ENCODE measurements at regions not wholly inside any gene's neighbourhood (a gene's known extent, or its start where the extent isn't known, plus 50 kb on each side); places are given as distances from the start of the nearest gene placed in this dataset.
"Not testable (repeated sequence)": the region's sequence is repeated elsewhere in the genome, so short reads cannot be mapped to it uniquely, and the experiment has no call there.

GRCh38 chr12:40444174-40444573 is 219.4 kb downstream of the LRRK2 start (continued):
- no peak for TF ChIP-seq FOSL2 (IDR thresholded peaks at IDR 0.05; ENCODE audit: borderline replicate concordance, low read depth)

GRCh38 chr12:40446385-40446784 is 221.6 kb downstream of the LRRK2 start:
- Histone ChIP-seq H3K27ac (ENCODE audit: low read depth in 2 of 2, low read length in 1 of 2) (no peak overlapping the region), H4K20me1 (ENCODE audit: insufficient read depth) (no peaks in the 10 kb centered on the region), H3K27me3 (ENCODE audit: insufficient read depth) (no peaks in the 10 kb centered on the region), H3K9ac (no peak overlapping the region), H3K9me2 (no peaks in the 10 kb centered on the region), H3K4me2 (no peak overlapping the region), H3K4me3 (ENCODE audit: low read depth in 2 of 2, low read length in 1 of 2) (no peak overlapping the region), H3K4me1 (ENCODE audit: control insufficient read depth in 1 of 2, insufficient read depth in 2 of 2, low read depth in 1 of 2, low read length in 1 of 2) (no peaks in the 10 kb centered on the region; a peak in 2 of 4 replicates), H3F3A (replicated peaks; ENCODE audit: insufficient read depth) (no peaks in the 10 kb centered on the region), H3K9me3 (no peaks in the 10 kb centered on the region), H3K36me3 (replicated peaks in 1 of 2; ENCODE audit: control insufficient read depth in 1 of 2, insufficient read depth in 2 of 2, low read length in 1 of 2) (no peaks in the 10 kb centered on the region), H2AFZ (ENCODE audit: low read depth) (no peak overlapping the region), H3K79me2 (ENCODE audit: insufficient read depth) (no peaks in the 10 kb centered on the region)
- TF ChIP-seq CTCF (IDR thresholded peaks at IDR 0.05) (peak; percentile 55), FOSL2 (IDR thresholded peaks at IDR 0.05; ENCODE audit: borderline replicate concordance, low read depth) (no peak), RAD21 (IDR thresholded peaks at IDR 0.05; ENCODE audit: low read length) (peak; percentile 43), SMC3 (IDR thresholded peaks at IDR 0.05; ENCODE audit: low read depth, low read length) (0 out of 2 replicates have a peak, but pooled peaks have one; percentile 23)
- DNase-seq, result peak; percentile 24
- POLR2A ChIA-PET, result no interaction called here
- CTCF ChIA-PET, result interaction anchor here (0.6 to 2.2 kb wide), 9 partner anchors 9 to 216 kb away, joined by 3 to 7 read pairs (median 3); no protein-coding TSS in a partner anchor

- H3K4me2 ChIP-seq; H3K9me2 ChIP-seq; H3K9ac ChIP-seq; H3K9me3 ChIP-seq; CTCF ChIA-PET; H3K36me3 ChIP-seq (replicated peaks in 1 of 2; ENCODE audit: control insufficient read depth in 1 of 2, insufficient read depth in 2 of 2, low read length in 1 of 2); H3K79me2 ChIP-seq (ENCODE audit: insufficient read depth); H3K27ac ChIP-seq (ENCODE audit: low read depth in 2 of 2, low read length in 1 of 2); H2AFZ ChIP-seq (ENCODE audit: low read depth); H4K20me1 ChIP-seq (ENCODE audit: insufficient read depth); H3F3A ChIP-seq (replicated peaks; ENCODE audit: insufficient read depth); H3K27me3 ChIP-seq (ENCODE audit: insufficient read depth); DNase-seq; POLR2A ChIA-PET; H3K4me1 ChIP-seq (ENCODE audit: control insufficient read depth in 1 of 2, insufficient read depth in 2 of 2, low read depth in 1 of 2, low read length in 1 of 2); H3K4me3 ChIP-seq (ENCODE audit: low read depth in 2 of 2, low read length in 1 of 2): not testable (repeated sequence)
- 90% methylated on average over 1 of the region's 1 CpG for WGBS (ENCODE audit: low lambda C conversion rate)
Observed at GRCh38 chr12:40448523-40448922, 223.7 kb downstream of the LRRK2 start.

- no peaks in the 10 kb centered on the region for H3F3A ChIP-seq (replicated peaks; ENCODE audit: insufficient read depth)
- ChIA-PET POLR2A (no interaction called here), CTCF (interaction anchor here (0.7 kb wide), 1 partner anchor 12 kb away, joined by 3 read pairs; no protein-coding TSS in a partner anchor)
- no peak for DNase-seq
- no peaks in the 10 kb centered on the region for H3K9me3 ChIP-seq
- H3K9ac ChIP-seq, result no peak overlapping the region
- H4K20me1 ChIP-seq (ENCODE audit: insufficient read depth), result no peaks in the 10 kb centered on the region
- no peaks in the 10 kb centered on the region for H3K9me2 ChIP-seq
- no peak overlapping the region for H3K4me2 ChIP-seq
- WGBS (ENCODE audit: low lambda C conversion rate), result 50% methylated on average over 1 of the region's 1 CpG
- no peaks in the 10 kb centered on the region for H3K27me3 ChIP-seq (ENCODE audit: insufficient read depth)
- no peak overlapping the region for H3K27ac ChIP-seq (ENCODE audit: low read depth in 2 of 2, low read length in 1 of 2)
- no peak overlapping the region for H2AFZ ChIP-seq (ENCODE audit: low read depth)
- H3K79me2 ChIP-seq (ENCODE audit: insufficient read depth), result no peaks in the 10 kb centered on the region
- H3K36me3 ChIP-seq (replicated peaks in 1 of 2; ENCODE audit: control insufficient read depth in 1 of 2, insufficient read depth in 2 of 2, low read length in 1 of 2), result no peaks in the 10 kb centered on the region
- no peaks in the 10 kb centered on the region; a peak in 2 of 4 replicates for H3K4me1 ChIP-seq (ENCODE audit: control insufficient read depth in 1 of 2, insufficient read depth in 2 of 2, low read depth in 1 of 2, low read length in 1 of 2)
- H3K4me3 ChIP-seq (ENCODE audit: low read depth in 2 of 2, low read length in 1 of 2), result no peak overlapping the region
- TF ChIP-seq USF2 (IDR thresholded peaks at IDR 0.05; ENCODE audit: borderline replicate concordance, low read depth, low read length) (no peak), RFX5 (IDR thresholded peaks at IDR 0.05; ENCODE audit: low read length) (no peak), RXRA (IDR thresholded peaks at IDR 0.05; ENCODE audit: borderline replicate concordance, low read depth) (no peak), REST (IDR thresholded peaks at IDR 0.05; ENCODE audit: low read depth, low read length) (no peak), FOSL2 (IDR thresholded peaks at IDR 0.05; ENCODE audit: borderline replicate concordance, low read depth) (no peak), MXI1 (IDR thresholded peaks at IDR 0.05; ENCODE audit: low read depth, low read length) (no peak), USF1 (IDR thresholded peaks at IDR 0.05; ENCODE audit: borderline replicate concordance, low read depth) (no peak), CHD2 (IDR thresholded peaks at IDR 0.05; ENCODE audit: low read length, partially characterized antibody) (no peak), RCOR1 (IDR thresholded peaks at IDR 0.05; ENCODE audit: low read length) (no peak), TEAD4 (IDR thresholded peaks at IDR 0.05; ENCODE audit: borderline replicate concordance, insufficient read depth) (no peak)
Observed at GRCh38 chr12:40451661-40452060, 226.9 kb downstream of the LRRK2 start.
